Hematopoietic multipotent progenitor cell (in vitro differentiated cells): ENCODE measurements at regions not wholly inside any gene's neighbourhood (a gene's known extent, or its start where the extent isn't known, plus 50 kb on each side); places are given as distances from the start of the nearest gene placed in this dataset.
"Not testable (repeated sequence)": the region's sequence is repeated elsewhere in the genome, so short reads cannot be mapped to it uniquely, and the experiment has no call there.

ENCODE experiments used
- DNase-seq, 3 donors: peaks; one replicate each; pipeline ENCODE4 v3.0.0-alpha.2; 2011 to 2015; ENCODE audit warnings: low read depth in 2 of 3, low spot score in 2 of 3

GRCh38 chr14:27847480-27847879 lies 919.1 kb upstream of the FOXG1 start:
- not testable (repeated sequence) for DNase-seq

GRCh38 chr14:27849193-27849592 lies 917.4 kb upstream of the FOXG1 start:
- not testable (repeated sequence) for DNase-seq

GRCh38 chr14:27862684-27863083 lies 903.9 kb upstream of the FOXG1 start:
- no peak for DNase-seq

GRCh38 chr14:27863166-27863565 lies 903.4 kb upstream of the FOXG1 start:
- no peak for DNase-seq

- no peak for DNase-seq
Observed at GRCh38 chr14:27881063-27881462, 885.5 kb upstream of the FOXG1 start.

- no peak for DNase-seq
Observed at GRCh38 chr14:27881646-27882045, 884.9 kb upstream of the FOXG1 start.

GRCh38 chr14:27886256-27886655 lies 880.3 kb upstream of the FOXG1 start:
- DNase-seq: no peak

- no peak for DNase-seq
Observed at GRCh38 chr14:27890259-27890658, 876.3 kb upstream of the FOXG1 start.

GRCh38 chr14:27908484-27908883 lies 858.1 kb upstream of the FOXG1 start:
- DNase-seq: not testable (repeated sequence)

GRCh38 chr14:27916326-27916725 lies 850.3 kb upstream of the FOXG1 start:
- no peak for DNase-seq

GRCh38 chr14:27917896-27918295 lies 848.7 kb upstream of the FOXG1 start:
- no peak for DNase-seq

- no peak for DNase-seq
Observed at GRCh38 chr14:27927519-27927918, 839.1 kb upstream of the FOXG1 start.

- no peak for DNase-seq
Observed at GRCh38 chr14:27929797-27930347, 836.7 kb upstream of the FOXG1 start.

- DNase-seq: no peak
Observed at GRCh38 chr14:27938392-27938791, 828.2 kb upstream of the FOXG1 start.

GRCh38 chr14:27945512-27945911 lies 821.1 kb upstream of the FOXG1 start:
- no peak for DNase-seq

GRCh38 chr14:27958757-27959156 lies 807.8 kb upstream of the FOXG1 start:
- DNase-seq: no peak

GRCh38 chr14:27995691-27996090 lies 770.9 kb upstream of the FOXG1 start:
- no peak for DNase-seq

- no peak for DNase-seq
Observed at GRCh38 chr14:28001002-28001401, 765.6 kb upstream of the FOXG1 start.

- no peak for DNase-seq
Observed at GRCh38 chr14:28012629-28013415, 753.8 kb upstream of the FOXG1 start.

GRCh38 chr14:28020112-28020511 lies 746.5 kb upstream of the FOXG1 start:
- no peak for DNase-seq

- DNase-seq: no peak
Observed at GRCh38 chr14:28023853-28024252, 742.7 kb upstream of the FOXG1 start.

- no peak for DNase-seq
Observed at GRCh38 chr14:28052251-28052650, 714.3 kb upstream of the FOXG1 start.

- no peak for DNase-seq
Observed at GRCh38 chr14:28055008-28055407, 711.6 kb upstream of the FOXG1 start.
